ENCODE measurements at regions not wholly inside any gene's neighbourhood (a gene's known extent, or its start where the extent isn't known, plus 50 kb on each side); places are given as distances from the start of the nearest gene placed in this dataset.

DNA sequence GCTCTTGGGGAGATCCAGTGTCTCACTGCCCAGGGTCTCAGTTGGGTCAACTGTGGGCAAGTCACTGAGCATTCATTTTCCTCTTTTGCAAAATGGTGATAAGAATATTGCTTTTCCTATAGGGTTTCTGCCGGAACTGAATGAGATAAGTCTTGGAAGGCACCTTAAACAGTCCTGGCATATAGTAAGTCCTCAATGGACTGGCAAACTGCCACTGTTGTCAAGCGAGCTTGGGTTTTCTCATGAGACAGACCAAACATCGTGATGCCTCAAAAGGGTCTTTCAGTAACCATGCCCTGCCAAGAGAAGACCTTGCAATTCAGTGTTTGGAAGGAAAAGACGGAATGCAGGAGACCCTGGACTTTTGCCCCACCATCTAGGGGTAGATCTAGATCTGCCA lies 251.5 kb downstream of the WDR11 start:
- no peak for DNase-seq

DNA sequence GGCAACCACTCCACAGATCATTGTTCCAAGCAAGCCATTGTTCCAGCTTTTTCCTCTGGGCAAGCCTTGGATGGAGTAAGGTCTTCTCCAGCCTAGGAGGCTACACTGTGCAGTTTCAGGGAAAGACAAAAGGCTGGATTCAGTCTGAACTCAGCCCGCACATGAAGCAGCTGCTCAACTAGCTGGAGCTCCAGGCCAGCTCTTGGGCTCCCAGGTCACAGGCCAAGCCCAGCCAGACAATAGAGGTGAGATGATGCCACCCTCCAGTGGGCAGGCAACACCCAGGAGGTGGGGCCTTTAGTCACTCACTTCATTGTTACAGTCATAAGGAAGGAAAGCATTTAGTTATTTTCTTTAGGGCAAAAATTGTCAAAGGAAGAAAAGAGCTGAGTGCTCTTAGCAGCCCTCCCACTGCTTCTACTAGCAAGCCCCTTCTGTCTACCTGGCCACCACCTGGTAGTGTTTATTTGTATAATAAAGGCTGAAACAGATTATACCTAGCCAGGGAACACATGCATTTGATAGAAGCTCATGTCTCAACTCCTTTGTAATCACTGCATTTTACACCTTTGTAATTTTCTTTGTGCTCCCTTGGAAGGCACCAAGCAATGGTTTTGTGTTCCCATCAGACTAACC lies 253.4 kb downstream of the WDR11 start:
- DNase-seq: no peak

DNA sequence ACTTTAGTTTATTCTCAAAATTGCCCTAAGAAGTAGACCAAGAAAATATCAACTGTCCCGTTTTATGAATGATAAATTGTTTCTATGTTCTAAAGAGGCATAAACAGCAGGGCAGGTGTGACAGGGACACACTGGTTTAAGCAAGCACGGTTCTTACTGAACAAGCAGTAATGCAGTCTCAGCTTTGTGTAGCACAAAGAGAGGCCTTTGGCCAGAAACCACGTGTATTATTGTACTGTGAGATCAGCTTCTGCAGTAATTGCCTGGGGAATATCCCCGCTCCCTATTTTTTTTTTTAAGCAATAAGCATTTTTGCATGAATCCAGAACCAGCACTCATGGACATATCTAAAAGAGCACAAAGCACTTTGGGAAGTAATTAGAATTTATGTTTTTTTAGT lies 255.4 kb downstream of the WDR11 start:
- DNase-seq: no peak

DNA sequence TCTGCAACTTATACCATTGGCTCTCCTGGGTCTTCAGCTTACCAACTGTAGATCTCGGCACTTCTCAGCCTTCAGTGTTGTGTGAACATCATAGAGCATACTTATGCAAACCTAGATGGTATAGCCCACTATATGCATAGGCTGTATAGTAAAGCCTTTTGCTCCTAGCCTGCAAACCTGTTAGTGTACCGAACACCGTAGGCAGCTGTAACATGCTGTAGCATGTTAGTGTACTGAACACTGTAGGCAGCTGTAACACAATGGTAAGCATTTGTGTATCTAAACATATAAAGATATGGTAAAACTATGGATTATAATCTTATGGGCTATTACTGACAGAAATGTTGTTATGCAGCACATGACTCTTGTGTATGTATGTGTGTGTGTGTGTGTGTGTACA lies 256.9 kb downstream of the WDR11 start:
- DNase-seq: no peak

DNA sequence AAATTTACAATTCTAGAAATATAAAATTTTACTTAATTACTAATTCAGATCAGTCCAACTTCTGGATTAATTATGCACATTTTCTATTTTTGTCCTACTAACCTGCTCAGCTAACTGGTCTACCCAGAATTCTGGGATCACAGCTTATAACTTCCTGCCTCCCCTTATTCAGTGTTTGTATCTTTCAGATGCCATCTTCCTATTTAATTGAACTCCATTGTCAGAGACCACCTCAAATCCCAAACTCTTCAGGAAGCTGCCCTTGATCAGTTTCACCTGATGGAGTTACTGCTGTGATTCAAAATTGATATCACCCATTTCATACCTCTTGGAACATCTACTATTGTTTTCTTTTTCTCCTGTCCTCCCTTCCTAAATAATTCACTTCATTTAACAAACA lies 259.2 kb downstream of the WDR11 start:
- no peak for DNase-seq

DNA sequence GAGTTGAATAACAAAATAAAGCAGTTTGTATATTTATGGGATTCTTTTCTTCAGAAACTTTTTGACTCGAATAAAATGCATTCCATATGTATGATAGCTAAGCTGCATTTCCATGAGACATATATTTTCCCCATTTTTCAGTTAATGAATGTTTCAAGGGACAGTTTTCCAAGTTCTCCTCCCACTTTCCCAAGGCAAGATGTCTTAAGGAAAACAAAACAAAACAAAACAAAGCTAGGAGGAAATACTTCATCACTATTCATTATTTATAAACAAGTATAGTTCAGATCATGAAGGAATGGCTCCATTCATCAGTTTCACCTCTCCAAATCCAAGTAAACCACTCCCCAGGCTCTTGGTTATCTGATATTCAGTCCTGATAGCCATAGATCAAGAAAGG lies 261.0 kb downstream of the WDR11 start:
- no peak for DNase-seq

DNA sequence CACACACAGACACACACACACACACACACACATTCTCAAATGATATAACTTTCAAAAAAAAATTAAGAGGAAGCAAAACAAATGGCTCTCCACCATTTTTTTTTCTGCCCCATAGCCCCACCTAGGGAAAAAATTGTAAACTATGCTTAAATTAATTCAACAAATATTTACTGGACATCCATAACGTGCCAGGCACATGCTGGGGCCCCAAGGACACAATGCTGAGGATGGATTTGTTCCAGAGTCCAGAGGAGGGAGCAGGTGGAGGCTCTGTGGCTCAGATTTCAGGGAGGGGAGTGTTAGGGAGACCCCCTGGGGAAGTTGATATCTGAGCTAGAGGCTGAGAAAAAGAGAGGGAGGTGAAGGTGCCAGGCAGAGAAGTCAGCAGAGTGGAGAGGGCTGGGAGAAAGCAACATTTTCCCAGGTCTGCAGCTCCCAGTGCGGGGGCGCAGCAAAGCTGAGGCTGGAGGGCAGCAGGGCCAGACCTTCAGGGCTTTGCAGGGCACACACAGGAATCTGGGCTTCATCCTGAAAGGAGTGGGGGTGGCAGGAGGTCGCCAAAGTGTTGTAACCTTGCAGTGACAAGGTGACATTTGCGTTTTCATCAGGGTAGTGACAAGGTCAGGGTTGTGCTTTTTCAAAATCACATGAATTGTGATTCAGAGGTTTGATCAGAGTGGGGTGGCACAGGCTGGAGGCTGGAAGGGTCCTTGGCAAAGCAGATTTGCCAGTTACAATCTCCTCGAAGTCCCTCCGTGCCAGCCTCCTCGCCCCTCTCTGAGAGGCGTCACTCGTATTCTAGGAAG lies 261.6 kb downstream of the WDR11 start:
- DNase-seq: no peak

DNA sequence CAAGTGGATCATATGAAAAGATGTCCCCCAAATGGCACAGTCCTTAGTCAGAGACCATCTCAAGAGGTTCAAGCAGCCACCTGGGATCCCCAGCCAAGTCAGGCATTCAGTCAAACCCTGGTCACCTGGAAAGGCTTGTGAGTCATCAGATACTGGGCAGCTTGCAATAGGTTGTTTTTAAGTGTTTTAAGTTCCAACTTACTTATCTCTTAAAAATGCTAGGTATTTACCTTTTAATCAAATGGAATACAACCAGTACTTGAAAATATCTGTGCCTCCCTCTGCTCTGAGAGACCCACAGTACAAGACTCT lies 262.2 kb downstream of the WDR11 start:
- no peak for DNase-seq

DNA sequence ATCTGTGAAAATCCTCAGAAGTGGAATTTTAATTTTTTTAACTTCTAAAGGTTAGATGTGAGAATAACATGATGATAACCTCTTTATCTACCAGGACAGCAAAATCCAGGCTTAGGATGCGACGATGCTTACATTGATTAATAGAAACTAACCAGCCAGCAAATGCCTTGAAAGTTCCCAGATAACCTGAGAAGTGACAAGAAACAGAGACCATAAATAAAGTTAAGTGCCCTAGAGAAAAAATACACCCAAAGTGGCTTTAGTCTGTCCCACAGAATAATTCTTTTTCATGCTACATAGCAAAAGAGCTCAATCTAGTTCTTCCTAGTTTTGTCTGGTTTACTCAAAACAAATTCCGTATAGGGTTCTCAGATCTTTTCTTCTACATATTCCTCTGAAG lies 262.7 kb downstream of the WDR11 start:
- DNase-seq: no peak

DNA sequence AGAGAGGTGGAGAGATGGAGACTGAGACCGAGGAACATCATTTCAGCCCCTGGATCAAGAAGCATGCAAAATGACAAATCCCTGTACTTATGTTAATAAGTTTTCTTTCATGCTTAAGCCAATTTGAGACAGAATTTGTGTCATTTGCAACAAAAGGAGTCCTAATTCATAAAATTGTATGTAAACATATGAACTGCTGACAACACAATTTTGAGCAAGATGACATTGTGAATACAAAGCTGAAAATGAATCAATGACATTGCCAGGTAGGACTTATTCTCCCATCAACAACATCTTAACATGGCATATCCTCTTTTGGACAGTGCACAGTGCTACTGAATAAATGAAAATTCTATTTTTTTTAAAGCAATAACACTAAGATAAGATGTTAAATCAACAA lies 264.0 kb downstream of the WDR11 start:
- DNase-seq: no peak

DNA sequence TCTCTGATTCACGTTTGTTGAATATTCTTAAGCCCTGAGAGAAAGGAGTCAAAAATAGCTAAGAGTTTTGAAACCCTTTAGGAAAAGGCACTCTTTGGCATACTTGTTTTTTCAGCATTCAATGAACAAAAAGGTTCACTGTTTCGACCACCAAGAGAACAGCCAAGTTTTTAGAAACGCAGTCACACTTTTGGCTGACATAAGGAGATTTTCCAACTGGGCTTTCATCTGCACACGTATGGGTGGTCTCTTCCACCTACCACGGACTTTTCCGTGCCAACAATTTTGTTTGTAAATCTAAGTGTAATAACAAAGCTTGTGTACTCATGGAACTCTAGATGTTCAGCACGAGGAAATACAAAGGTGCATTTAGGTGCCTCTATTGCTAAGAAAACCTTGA lies 270.3 kb downstream of the WDR11 start:
- no peak for DNase-seq

DNA sequence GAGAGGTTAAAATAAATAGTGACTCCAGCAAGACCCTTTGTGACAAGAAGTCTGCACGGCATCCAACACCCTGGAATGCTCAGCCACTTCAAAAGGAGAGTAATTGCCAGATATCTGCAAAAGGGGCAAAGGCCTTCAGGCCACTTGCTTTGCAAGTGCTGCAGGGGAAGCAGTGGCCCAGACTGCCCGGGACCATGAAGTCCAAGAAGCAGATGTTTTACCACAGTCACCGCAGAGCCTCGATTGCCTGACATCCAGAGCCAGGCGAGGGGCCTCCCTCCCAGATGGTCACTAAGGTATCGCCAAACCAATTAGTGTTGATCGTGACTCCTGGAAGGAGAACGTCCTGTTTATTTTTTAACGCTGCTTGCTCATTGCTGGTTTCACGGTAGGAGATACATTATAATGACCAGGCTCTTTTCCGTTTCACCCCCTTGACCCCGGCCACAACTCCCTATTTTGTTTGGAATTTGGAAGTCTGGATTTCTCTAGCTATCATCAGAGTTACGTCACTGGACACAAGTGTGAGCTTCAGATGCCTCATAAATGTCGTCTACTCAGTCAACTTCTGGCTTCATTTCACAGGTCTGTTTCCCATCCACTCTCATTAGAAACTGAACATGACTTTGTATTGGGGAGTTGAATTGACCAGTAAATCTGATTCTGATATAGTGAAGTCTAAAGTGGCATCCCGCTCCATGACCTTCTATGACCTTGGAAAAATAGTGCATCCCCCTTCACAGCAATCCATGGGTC lies 276.2 kb downstream of the WDR11 start:
- no peak for DNase-seq

DNA sequence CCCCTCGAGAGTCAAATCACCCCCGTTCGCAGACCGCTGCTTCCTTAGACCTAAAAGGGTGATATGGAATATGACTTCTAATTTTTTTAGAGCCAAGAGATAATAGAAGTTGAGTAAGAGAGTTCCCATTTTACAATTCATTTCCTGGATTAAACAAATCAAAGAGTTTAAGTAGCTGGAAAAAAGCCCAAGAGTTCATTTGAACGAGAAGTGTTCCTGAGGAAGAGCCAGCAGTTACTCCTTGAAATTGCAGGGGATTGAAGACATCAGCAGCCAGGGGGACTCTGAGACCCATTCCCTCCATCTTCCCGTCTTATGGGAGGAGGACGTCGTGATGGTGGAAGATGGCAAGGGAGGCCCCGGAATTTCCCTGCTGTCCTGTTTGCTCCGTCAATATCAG lies 277.0 kb downstream of the WDR11 start:
- no peak for DNase-seq

DNA sequence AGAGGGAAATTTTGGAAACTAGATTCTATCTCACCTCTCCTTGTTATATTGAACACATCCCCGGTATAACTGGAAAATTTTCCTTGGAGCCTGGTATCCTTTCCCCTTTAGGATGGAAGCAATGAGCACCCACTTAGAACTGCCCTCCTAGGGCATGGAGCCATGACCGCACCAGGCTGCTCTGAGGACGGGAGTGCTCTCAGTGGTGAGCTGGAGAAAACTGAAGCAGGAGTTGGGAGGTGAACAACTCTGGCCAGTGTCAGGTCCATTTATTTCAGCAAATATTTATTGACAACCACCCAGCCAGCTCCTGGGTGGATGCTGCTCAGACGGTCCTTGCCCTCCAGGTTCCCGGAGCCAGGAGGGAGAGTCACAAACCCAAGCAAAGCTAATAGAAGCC lies 278.1 kb downstream of the WDR11 start:
- no peak for DNase-seq

DNA sequence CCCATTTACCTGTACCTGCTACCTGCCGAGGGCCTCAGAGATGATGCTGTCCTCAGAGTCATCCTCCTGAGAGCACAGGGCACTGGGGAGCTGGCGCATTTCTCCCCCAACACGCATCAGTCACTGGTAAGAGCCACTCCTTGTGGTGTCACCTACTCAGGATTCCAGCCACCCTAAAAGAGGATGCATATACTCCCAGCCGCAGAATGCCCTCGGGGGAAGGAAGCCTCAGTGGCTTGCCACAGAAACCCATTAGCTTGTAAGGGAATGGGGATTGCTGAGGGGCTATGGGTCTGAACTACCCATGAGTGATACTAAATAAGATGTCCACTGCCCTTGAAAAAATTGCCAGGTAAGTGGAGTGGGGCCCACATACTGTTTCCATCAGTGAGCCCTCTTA lies 279.2 kb downstream of the WDR11 start:
- DNase-seq: no peak

DNA sequence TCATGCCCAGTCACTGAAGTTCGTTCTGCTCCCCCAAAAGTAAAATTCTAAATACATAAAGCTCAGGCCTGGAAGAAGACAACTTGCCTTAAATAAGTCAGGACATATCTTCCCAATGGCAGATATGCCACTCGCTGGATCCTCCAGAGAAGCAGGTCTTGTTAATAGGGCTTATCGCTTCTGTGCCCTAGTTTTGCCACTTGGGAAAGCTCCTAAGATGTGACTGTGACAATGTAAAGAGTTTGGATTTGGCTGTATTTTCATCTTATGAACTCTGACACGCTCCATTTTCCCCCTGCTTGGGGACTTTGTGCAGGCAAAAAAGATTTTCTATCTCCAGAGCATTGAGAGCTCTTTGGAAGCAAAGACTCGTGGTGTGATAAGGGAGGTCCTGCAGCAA lies 279.9 kb downstream of the WDR11 start:
- DNase-seq: no peak

DNA sequence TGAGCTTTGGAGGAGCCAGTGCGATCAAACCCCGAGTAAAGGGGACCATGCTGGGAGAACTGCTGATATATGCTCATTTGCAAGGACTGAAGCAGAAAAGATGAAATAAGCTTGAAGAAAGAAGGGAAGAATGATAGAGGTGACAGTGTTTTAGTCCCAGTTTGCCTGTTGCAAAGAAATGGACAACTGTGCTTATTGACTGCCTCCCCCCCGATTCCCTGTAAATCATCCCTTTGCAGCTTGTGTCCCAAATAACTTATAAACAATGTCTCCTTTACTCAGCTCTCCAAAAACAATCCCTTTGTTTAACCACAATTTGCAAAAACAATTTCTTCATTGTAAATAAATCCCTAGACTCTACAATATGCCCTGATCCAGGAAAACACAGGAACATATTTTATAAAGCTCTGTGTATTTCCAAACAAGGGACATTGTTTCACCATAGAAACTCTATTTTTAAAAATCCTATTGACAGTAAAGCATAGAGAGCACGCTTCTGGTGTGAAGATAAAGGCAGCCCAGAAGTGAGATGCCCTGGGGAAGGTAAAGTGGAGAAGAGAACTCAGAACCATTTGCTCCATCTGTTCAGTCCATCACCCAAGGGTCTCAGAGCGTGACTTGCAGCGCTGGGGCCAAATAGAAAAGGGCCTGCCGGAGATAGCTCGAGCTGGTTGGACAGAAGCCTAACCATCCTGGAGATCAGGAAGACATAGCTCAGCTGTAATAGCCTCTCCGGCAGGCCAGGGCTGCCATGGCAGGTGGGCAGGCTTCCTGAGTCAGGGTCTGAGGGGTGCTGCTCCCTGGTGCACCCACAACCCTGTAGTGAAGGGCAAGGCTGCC lies 280.5 kb downstream of the WDR11 start:
- DNase-seq: no peak

DNA sequence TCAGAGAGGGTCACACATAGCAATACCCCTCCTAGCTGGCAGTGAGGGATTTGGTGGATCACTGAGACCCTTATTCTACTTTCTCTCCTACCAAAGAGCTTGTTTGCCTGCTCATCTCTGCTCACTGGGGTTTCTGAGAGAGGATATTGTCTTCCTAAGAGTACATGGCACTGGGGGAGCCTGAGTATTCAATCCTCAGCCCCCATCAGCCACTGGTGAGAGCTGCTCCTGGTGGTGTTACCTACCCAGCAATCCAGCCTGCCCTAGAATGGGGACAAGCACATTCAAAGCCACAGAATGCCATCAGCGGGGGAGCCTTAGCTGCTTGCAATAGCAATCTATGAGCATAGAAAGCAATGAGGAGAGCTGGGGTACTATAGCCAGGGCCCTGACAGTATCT lies 281.1 kb downstream of the WDR11 start:
- no peak for DNase-seq

DNA sequence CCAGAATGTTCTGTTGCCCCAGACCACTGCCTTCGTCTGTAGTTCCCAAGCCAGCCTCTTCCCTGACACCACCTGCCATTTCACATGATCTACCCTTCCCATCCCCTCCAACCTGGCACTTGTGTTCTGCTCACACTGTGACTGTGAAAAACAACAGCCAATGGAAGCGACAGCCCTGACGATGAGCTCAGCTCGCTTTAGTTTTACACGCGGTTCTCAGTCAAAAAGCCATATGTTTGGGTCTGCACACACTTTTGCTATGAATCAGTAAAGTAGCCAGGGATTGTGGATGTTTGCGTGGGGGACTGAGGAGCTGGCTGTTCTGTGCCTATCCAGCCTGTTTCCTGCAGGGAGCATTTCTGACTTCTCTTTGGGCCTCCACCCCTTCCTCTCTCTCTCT lies 282.7 kb downstream of the WDR11 start:
- DNase-seq: peak; percentile 43

DNA sequence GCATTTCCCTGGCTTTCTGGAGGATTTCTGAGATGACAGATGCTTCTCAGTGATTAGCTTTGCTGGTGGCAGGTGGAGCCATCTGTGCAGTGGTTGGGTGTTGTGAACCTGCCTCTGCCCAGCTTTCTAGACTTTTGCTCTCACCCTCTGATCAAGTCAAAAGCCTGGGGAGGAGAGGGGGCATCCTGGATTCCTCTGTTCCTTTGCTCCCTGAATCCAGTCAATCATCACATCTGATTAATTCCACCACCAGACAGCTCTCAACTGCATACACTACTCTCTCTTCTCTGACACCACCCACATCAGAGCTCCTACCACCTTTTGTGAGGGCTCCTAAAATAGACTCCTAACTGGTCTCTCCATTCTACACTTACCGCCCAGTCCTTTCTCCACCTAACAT lies 283.5 kb downstream of the WDR11 start:
- peak; percentile 81 for DNase-seq

DNA sequence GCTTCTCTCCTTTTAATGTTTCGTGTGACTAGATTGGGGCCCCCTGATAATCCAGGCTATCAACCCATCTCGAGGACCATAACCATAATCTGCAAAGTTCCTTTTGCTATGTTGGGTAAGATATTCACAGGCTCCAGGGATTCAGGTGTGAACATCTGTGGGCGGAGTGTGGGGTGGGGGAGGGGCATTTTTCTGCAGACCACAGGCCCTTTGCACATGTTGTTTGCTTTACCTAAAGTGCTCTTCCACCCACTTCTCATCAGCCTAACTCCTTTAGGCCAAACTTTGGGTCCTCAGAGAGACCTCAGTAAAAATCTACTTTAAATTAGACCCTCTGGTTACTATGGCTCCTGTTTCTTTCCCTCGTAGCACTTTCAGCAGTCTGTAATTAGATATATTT lies 284.4 kb downstream of the WDR11 start:
- DNase-seq: no peak

DNA sequence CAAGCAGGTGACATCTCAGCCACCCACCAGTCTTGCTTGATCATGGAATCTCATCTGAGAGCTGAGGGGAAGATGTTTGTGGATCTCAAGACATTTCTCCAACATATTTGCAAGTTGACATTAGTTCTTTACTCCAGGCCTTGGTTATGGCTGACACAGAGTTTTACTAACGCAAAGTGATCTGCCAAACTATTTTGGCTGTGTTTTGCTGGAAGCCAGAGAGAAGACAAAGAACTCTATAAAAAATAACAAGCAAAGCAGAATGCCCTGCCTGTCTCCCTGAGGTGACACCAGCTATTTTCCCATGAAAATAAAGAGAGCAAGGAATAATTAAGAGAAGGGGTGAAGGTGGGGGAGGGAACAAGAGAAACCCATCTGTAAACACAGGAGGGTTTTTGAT lies 286.4 kb downstream of the WDR11 start:
- no peak for DNase-seq

DNA sequence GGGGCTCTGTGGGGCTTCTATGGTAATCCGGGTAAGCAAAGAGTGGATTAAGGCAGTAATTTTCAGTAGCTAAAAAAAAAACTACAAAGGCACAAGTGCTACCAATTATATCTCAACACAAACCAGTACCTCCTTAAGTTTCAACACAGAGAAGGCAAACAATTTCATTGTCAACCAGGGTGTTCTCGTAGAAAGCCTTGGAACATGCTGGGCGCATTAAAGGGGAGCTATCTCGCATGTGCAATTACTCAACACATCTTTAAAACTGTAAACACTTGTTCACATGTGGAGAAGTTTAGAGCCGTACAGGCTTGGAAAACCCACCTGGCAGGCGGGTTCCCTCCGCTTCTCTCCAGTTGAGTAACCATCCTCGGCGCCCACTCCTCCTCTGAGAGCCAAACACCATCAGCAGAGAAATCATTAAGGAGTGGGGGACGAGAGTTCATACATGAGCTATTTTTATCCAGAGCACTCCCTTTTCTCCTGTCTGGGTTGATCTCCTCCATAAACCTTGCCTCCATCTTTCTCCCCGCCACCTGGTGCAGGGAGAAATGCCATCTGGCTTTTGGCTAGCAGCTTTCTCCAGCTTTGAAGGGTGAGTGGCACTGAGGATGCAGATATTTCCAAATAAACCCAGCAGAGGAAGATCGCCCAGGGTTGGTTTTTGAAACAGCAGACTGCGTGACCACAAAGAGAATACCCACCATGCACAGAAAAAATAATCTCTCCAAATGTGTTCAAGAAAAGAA lies 287.1 kb downstream of the WDR11 start:
- peak; percentile 56 for DNase-seq

Measured in NCI-H1694 treated with DMSO at 0.1 percent for 48 hours (cell line).